ENCODE measurements at regions not wholly inside any gene's neighbourhood (a gene's known extent, or its start where the extent isn't known, plus 50 kb on each side); places are given as distances from the start of the nearest gene placed in this dataset.

DNA sequence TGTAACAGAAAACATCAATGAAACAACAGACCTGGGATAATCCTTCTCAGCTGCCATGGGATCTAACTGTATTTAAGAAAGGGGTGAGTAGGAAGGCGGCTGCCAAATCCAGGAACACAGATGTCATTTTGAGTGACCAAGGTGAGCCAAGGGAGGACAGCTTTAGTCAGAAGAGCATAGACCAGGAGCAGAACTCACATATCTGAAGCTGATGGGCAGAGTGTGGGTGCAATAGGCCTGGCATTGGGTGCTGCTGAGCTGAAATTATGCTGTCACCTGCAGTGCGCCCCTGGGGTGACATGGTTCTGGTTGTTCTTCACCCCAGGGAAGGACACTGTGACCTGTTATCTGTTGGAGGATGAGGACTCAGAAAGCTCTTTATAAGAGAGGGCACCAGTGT is 88.9 kb upstream of the TOP3B start:
- H3K27me3 ChIP-seq (ENCODE audit: insufficient read depth, low read depth) = no peaks in the 10 kb centered on the region
- no peak overlapping the region for H3K9ac ChIP-seq
- H4K20me1 ChIP-seq (ENCODE audit: insufficient read depth) = no peaks in the 10 kb centered on the region
- TF ChIP-seq, protein P1, sequence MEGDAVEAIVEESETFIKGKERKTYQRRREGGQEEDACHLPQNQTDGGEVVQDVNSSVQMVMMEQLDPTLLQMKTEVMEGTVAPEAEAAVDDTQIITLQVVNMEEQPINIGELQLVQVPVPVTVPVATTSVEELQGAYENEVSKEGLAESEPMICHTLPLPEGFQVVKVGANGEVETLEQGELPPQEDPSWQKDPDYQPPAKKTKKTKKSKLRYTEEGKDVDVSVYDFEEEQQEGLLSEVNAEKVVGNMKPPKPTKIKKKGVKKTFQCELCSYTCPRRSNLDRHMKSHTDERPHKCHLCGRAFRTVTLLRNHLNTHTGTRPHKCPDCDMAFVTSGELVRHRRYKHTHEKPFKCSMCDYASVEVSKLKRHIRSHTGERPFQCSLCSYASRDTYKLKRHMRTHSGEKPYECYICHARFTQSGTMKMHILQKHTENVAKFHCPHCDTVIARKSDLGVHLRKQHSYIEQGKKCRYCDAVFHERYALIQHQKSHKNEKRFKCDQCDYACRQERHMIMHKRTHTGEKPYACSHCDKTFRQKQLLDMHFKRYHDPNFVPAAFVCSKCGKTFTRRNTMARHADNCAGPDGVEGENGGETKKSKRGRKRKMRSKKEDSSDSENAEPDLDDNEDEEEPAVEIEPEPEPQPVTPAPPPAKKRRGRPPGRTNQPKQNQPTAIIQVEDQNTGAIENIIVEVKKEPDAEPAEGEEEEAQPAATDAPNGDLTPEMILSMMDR (conservative IDR thresholded peaks at IDR 0.05; ENCODE audit: low read depth, low read length) = no peak
- H3K27ac ChIP-seq = no peak overlapping the region
- H2AFZ ChIP-seq (ENCODE audit: low read depth) = no peak overlapping the region
- no peaks in the 10 kb centered on the region for H3K4me1 ChIP-seq (ENCODE audit: low read depth, poor library complexity, severe bottlenecking)
- H3K79me2 ChIP-seq (ENCODE audit: insufficient read depth, low read depth) = no peaks in the 10 kb centered on the region
- no peak overlapping the region for H3K4me2 ChIP-seq
- H3K36me3 ChIP-seq (ENCODE audit: insufficient read depth) = no peaks in the 10 kb centered on the region
- no peak overlapping the region for H3K4me3 ChIP-seq (IDR thresholded peaks at IDR 0.05; ENCODE audit: insufficient read depth, low read depth, low read length)

DNA sequence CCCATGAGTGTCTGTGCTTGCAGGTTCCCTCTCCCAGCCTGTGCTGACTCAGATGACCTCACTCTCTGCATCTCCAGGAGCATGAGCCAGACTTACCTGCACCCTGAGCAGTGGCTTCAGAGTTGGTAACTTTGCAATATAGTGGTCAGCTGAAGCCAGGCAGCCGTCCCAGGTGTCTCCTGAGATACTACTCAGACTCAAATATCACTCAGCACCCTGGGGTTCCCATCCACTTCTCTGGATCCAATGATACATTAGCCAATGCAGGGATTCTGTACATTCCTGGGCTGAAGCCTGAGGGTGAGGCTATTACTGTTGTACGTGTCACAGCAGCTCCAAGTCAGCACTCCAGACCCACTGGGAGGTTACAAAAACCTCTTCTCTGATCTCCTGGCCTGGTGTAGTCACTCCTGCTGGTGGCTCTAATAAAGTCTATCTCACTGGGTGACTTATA is 87.8 kb upstream of the TOP3B start:
- no peak overlapping the region for H3K4me3 ChIP-seq (IDR thresholded peaks at IDR 0.05; ENCODE audit: insufficient read depth, low read depth, low read length)
- TF ChIP-seq, protein P1 (conservative IDR thresholded peaks at IDR 0.05; ENCODE audit: low read depth, low read length) = no peak
- no peaks in the 10 kb centered on the region for H3K4me1 ChIP-seq (ENCODE audit: low read depth, poor library complexity, severe bottlenecking)
- no peak overlapping the region for H2AFZ ChIP-seq (ENCODE audit: low read depth)
- H3K79me2 ChIP-seq (ENCODE audit: insufficient read depth, low read depth) = no peaks in the 10 kb centered on the region
- H3K27me3 ChIP-seq (ENCODE audit: insufficient read depth, low read depth) = no peaks in the 10 kb centered on the region
- H3K36me3 ChIP-seq (ENCODE audit: insufficient read depth) = no peaks in the 10 kb centered on the region
- H3K4me2 ChIP-seq = no peak overlapping the region
- no peak overlapping the region for H3K9ac ChIP-seq
- H4K20me1 ChIP-seq (ENCODE audit: insufficient read depth) = no peaks in the 10 kb centered on the region
- no peak overlapping the region for H3K27ac ChIP-seq

DNA sequence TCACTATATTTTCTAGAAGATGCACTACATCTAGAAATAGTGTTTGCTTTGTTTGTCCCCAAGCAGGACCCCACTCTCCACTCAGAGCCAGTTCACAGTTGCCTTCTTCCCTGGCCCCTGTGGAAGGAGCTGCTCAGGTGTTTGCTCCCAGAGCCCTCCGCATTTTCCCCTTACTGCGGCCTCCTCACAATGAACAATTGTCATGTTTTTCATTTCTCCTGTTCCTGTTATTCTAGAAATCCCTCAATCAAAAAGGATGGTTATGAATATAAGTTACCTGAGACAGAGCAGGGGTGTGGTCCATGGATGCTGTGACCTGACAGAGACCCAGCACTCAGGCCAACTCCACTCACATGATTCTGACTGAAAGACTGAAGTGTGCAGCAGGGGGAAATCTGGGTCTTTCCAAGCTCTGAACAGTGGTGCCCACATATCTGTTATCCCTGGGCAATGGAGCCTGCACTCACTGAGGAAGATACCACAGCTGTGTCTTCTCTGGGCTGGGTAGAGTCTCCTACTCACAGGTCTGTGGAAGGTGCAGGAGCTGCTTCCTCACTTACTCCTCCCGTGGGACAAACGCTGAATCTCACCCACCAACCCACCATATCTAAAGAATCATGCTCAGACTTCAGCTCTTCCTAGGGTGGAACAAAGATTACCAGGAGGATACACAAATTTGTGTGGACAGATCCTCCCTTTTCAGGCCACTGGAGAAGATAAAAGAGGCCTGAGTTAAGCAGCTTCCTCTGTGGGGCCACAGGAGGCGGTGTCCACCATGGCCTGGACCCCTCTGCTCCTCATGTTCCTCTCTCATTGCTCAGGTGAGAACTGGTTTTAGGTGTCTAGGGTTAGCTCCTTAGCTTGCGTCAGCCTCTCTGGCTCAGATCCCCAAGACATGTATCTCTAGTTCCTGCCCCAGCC is 87.1 kb upstream of the TOP3B start:
- H3K27ac ChIP-seq = no peak overlapping the region
- no peak overlapping the region for H3K4me3 ChIP-seq (IDR thresholded peaks at IDR 0.05; ENCODE audit: insufficient read depth, low read depth, low read length)
- H3K4me2 ChIP-seq = no peak overlapping the region
- TF ChIP-seq, protein P1 (conservative IDR thresholded peaks at IDR 0.05; ENCODE audit: low read depth, low read length) = no peak
- no peaks in the 10 kb centered on the region for H3K27me3 ChIP-seq (ENCODE audit: insufficient read depth, low read depth)
- H3K36me3 ChIP-seq (ENCODE audit: insufficient read depth) = no peaks in the 10 kb centered on the region
- no peaks in the 10 kb centered on the region for H3K79me2 ChIP-seq (ENCODE audit: insufficient read depth, low read depth)
- no peak overlapping the region for H3K9ac ChIP-seq
- no peaks in the 10 kb centered on the region for H3K4me1 ChIP-seq (ENCODE audit: low read depth, poor library complexity, severe bottlenecking)
- no peaks in the 10 kb centered on the region for H4K20me1 ChIP-seq (ENCODE audit: insufficient read depth)
- no peak overlapping the region for H2AFZ ChIP-seq (ENCODE audit: low read depth)

DNA sequence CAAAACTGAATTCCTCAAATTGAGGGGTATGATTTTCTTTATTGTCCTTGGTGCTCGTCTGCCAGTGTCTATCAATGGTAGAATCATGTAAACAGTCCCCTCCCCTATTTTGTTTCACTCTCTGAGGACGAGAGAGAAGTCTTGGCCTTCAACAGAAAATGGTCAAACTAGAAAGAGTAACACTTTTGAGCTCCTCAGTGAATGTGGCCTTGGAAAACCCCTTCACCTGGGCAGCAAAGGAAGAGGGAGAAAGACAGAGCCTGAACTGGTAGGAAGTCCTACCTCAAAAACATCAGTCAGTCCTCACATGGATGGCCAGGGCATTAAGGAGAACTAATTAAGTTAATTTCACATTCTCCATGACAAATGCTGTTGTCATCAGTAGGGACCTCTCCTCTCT is 86.1 kb upstream of the TOP3B start:
- H3K79me2 ChIP-seq (ENCODE audit: insufficient read depth, low read depth) = no peaks in the 10 kb centered on the region
- no peak overlapping the region for H3K9ac ChIP-seq
- H4K20me1 ChIP-seq (ENCODE audit: insufficient read depth) = no peaks in the 10 kb centered on the region
- no peaks in the 10 kb centered on the region for H3K27me3 ChIP-seq (ENCODE audit: insufficient read depth, low read depth)
- TF ChIP-seq, protein P1 (conservative IDR thresholded peaks at IDR 0.05; ENCODE audit: low read depth, low read length) = no peak
- no peak overlapping the region for H3K4me2 ChIP-seq
- H3K4me3 ChIP-seq (IDR thresholded peaks at IDR 0.05; ENCODE audit: insufficient read depth, low read depth, low read length) = no peak overlapping the region
- H2AFZ ChIP-seq (ENCODE audit: low read depth) = no peak overlapping the region
- H3K4me1 ChIP-seq (ENCODE audit: low read depth, poor library complexity, severe bottlenecking) = no peaks in the 10 kb centered on the region
- H3K27ac ChIP-seq = no peak overlapping the region
- H3K36me3 ChIP-seq (ENCODE audit: insufficient read depth) = no peaks in the 10 kb centered on the region
